GM11168 (cell line): ENCODE measurements at regions not wholly inside any gene's neighbourhood (a gene's known extent, or its start where the extent isn't known, plus 50 kb on each side); places are given as distances from the start of the nearest gene placed in this dataset.
"Not testable (repeated sequence)": the region's sequence is repeated elsewhere in the genome, so short reads cannot be mapped to it uniquely, and the experiment has no call there.

ENCODE experiments used
- in situ Hi-C: fragments of 300-500 bp; cut with MboI; formaldehyde crosslinking; loops from one replicate; pipeline ENCODE4 v1.12.0; 2022; ENCODE audit warnings: low sequenced_read_pairs; ENCODE audit not compliant: unreplicated experiment

- in situ Hi-C loops: no loop called here
These were observed 643.2 kb upstream of the SYNCRIP start for GRCh38 chr6:86285876-86286275.

GRCh38 chr6:86284809-86285480 is 642.3 kb upstream of the SYNCRIP start:
- in situ Hi-C loops: not testable (repeated sequence)

GRCh38 chr6:86283596-86283995 is 640.9 kb upstream of the SYNCRIP start:
- in situ Hi-C loops: not testable (repeated sequence)

- in situ Hi-C loops: no loop called here
These were observed 633.4 kb upstream of the SYNCRIP start for GRCh38 chr6:86276056-86276455.

GRCh38 chr6:86273936-86274335 is 631.2 kb upstream of the SYNCRIP start:
- in situ Hi-C loops: no loop called here

- in situ Hi-C loops: no loop called here
These were observed 614.0 kb upstream of the SYNCRIP start for GRCh38 chr6:86256615-86257187.

GRCh38 chr6:86255973-86256372 is 613.3 kb upstream of the SYNCRIP start:
- in situ Hi-C loops: no loop called here

- in situ Hi-C loops: no loop called here
These were observed 608.4 kb upstream of the SYNCRIP start for GRCh38 chr6:86251106-86251505.

GRCh38 chr6:86217906-86218305 is 575.2 kb upstream of the SYNCRIP start:
- in situ Hi-C loops: no loop called here

GRCh38 chr6:86215323-86215722 is 572.6 kb upstream of the SYNCRIP start:
- in situ Hi-C loops: no loop called here

- in situ Hi-C loops: no loop called here
These were observed 563.3 kb upstream of the SYNCRIP start for GRCh38 chr6:86205980-86206379.

- in situ Hi-C loops: no loop called here
These were observed 560.4 kb upstream of the SYNCRIP start for GRCh38 chr6:86203044-86203443.

GRCh38 chr6:86193821-86194220 is 551.1 kb upstream of the SYNCRIP start:
- in situ Hi-C loops: loop anchor here (25.0 kb wide), 1 partner anchor 282 kb away; no protein-coding TSS in a partner anchor

- in situ Hi-C loops: loop anchor here (25.0 kb wide), 1 partner anchor 280 kb away; no protein-coding TSS in a partner anchor
These were observed 549.4 kb upstream of the SYNCRIP start for GRCh38 chr6:86192123-86192522.

GRCh38 chr6:86175149-86175548 is 532.5 kb upstream of the SYNCRIP start:
- in situ Hi-C loops: loop anchor here (25.0 kb wide), 1 partner anchor 263 kb away; no protein-coding TSS in a partner anchor

- in situ Hi-C loops: no loop called here
These were observed 512.2 kb upstream of the SYNCRIP start for GRCh38 chr6:86154852-86155251.

- in situ Hi-C loops: no loop called here
These were observed 510.8 kb upstream of the SYNCRIP start for GRCh38 chr6:86153521-86153920.

- in situ Hi-C loops: no loop called here
These were observed 509.9 kb upstream of the SYNCRIP start for GRCh38 chr6:86152546-86152945.

- in situ Hi-C loops: no loop called here
These were observed 505.9 kb upstream of the SYNCRIP start for GRCh38 chr6:86148586-86148985.

GRCh38 chr6:86147859-86148258 is 505.2 kb upstream of the SYNCRIP start:
- in situ Hi-C loops: no loop called here

- in situ Hi-C loops: no loop called here
These were observed 504.6 kb upstream of the SYNCRIP start for GRCh38 chr6:86147311-86147710.

GRCh38 chr6:86146751-86147150 is 504.1 kb upstream of the SYNCRIP start:
- in situ Hi-C loops: not testable (repeated sequence)
